AG04450 (cell line): ENCODE measurements at regions not wholly inside any gene's neighbourhood (a gene's known extent, or its start where the extent isn't known, plus 50 kb on each side); places are given as distances from the start of the nearest gene placed in this dataset.

Source experiments
- CTCF ChIA-PET: fragments of 300-600, 350-600 bp; formaldehyde crosslinking; extraction: SDS; loops from one replicate; lab custom pipeline; 2022; ENCODE audit warnings: antibody characterized with exemption, inconsistent platforms; lab: Charles Lee
- POLR2A ChIA-PET: fragments of 350-600 bp; formaldehyde crosslinking; extraction: SDS; loops from one replicate; lab custom pipeline; 2021; ENCODE audit warnings: antibody characterized with exemption, inconsistent platforms; lab: Yijun Ruan, JAX
- DNase-seq: peaks from one replicate; pipeline ENCODE4 v3.0.0-alpha.2; 2011; ENCODE audit warnings: low read depth, low spot score
- H3K27ac ChIP-seq: one replicate; pipeline ENCODE4 v1.5.1; 2012; ENCODE audit warnings: low read depth, low read length, control low read depth
- H3K27me3 ChIP-seq: one replicate; pipeline ENCODE4 v1.6.0; 2012; ENCODE audit warnings: low read length; ENCODE audit not compliant: control insufficient read depth, insufficient read depth
- H3K4me3 ChIP-seq: 2 replicates; pipeline ENCODE4 v1.5.1; 2011; ENCODE audit warnings: mild to moderate bottlenecking, low read depth, low read length, control low read depth
- H3K9me3 ChIP-seq: 2 replicates; pipeline ENCODE4 v1.5.1; 2012; ENCODE audit warnings: low read length; ENCODE audit not compliant: control insufficient read depth, insufficient read depth
- TF ChIP-seq, protein P1 (sequence below): IDR thresholded peaks from 2 replicates; pipeline ENCODE4 v1.5.1; 2011; ENCODE audit warnings: low read depth, low read length, control low read depth, inconsistent platforms

GRCh38 chr3:36302626-36303025 lies 77.7 kb upstream of the STAC start:
- POLR2A ChIA-PET, result no interaction called here
- CTCF ChIA-PET, result no interaction called here
- no peak for DNase-seq
- no peaks in the 10 kb centered on the region; the same call in 1 of the 2 replicates for H3K9me3 ChIP-seq
- H3K27ac ChIP-seq, result no peak overlapping the region
- no peak overlapping the region for H3K4me3 ChIP-seq
- H3K27me3 ChIP-seq, result no peaks in the 10 kb centered on the region
- TF ChIP-seq, protein P1, sequence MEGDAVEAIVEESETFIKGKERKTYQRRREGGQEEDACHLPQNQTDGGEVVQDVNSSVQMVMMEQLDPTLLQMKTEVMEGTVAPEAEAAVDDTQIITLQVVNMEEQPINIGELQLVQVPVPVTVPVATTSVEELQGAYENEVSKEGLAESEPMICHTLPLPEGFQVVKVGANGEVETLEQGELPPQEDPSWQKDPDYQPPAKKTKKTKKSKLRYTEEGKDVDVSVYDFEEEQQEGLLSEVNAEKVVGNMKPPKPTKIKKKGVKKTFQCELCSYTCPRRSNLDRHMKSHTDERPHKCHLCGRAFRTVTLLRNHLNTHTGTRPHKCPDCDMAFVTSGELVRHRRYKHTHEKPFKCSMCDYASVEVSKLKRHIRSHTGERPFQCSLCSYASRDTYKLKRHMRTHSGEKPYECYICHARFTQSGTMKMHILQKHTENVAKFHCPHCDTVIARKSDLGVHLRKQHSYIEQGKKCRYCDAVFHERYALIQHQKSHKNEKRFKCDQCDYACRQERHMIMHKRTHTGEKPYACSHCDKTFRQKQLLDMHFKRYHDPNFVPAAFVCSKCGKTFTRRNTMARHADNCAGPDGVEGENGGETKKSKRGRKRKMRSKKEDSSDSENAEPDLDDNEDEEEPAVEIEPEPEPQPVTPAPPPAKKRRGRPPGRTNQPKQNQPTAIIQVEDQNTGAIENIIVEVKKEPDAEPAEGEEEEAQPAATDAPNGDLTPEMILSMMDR, result no peak

GRCh38 chr3:36303286-36303685 lies 77.0 kb upstream of the STAC start:
- no peaks in the 10 kb centered on the region; the same call in 1 of the 2 replicates for H3K9me3 ChIP-seq
- CTCF ChIA-PET, result no interaction called here
- H3K27ac ChIP-seq, result no peak overlapping the region
- TF ChIP-seq, protein P1, result no peak
- H3K27me3 ChIP-seq, result no peaks in the 10 kb centered on the region
- no peak for DNase-seq
- H3K4me3 ChIP-seq, result no peak overlapping the region
- POLR2A ChIA-PET, result no interaction called here

- no peak overlapping the region for H3K27ac ChIP-seq
- no peaks in the 10 kb centered on the region for H3K27me3 ChIP-seq
- ChIA-PET POLR2A (no interaction called here), CTCF (no interaction called here)
- no peaks in the 10 kb centered on the region; the same call in 1 of the 2 replicates for H3K9me3 ChIP-seq
- no peak overlapping the region for H3K4me3 ChIP-seq
- DNase-seq, result no peak
- TF ChIP-seq, protein P1, result no peak
Measured at GRCh38 chr3:36305929-36306520, 74.3 kb upstream of the STAC start.

GRCh38 chr3:36309092-36309491 lies 71.2 kb upstream of the STAC start:
- TF ChIP-seq, protein P1, result no peak
- Histone ChIP-seq H3K27ac (no peak overlapping the region), H3K9me3 (no peaks in the 10 kb centered on the region), H3K4me3 (no peak overlapping the region), H3K27me3 (no peaks in the 10 kb centered on the region)
- CTCF ChIA-PET, result no interaction called here
- no peak for DNase-seq
- POLR2A ChIA-PET, result no interaction called here

- ChIA-PET CTCF (no interaction called here), POLR2A (no interaction called here)
- no peaks in the 10 kb centered on the region for H3K27me3 ChIP-seq
- no peaks in the 10 kb centered on the region for H3K9me3 ChIP-seq
- TF ChIP-seq, protein P1, result no peak
- no peak overlapping the region for H3K27ac ChIP-seq
- DNase-seq, result no peak
- no peak overlapping the region for H3K4me3 ChIP-seq
Measured at GRCh38 chr3:36312351-36312750, 68.0 kb upstream of the STAC start.
